Fibroblast of lung (primary cell): ENCODE measurements at regions not wholly inside any gene's neighbourhood (a gene's known extent, or its start where the extent isn't known, plus 50 kb on each side); places are given as distances from the start of the nearest gene placed in this dataset.

Experiments used
- CTCF ChIP-seq, 2 donors: IDR thresholded peaks in 1 of 2; conservative IDR thresholded peaks in 1 of 2; 1 replicate in 1 of 2; 2 replicates in 1 of 2; pipeline ENCODE4 v1.5.1; 2011 to 2012; ENCODE audit warnings: low read length in 2 of 2, control low read depth in 1 of 2, inconsistent platforms in 1 of 2, low read depth in 1 of 2, mild to moderate bottlenecking in 1 of 2
- EZH2 ChIP-seq: IDR thresholded peaks from 2 replicates; pipeline ENCODE4 v1.5.1; 2012; ENCODE audit warnings: low read length, control low read depth, mild to moderate bottlenecking; ENCODE audit errors: missing control alignments

GRCh38 chr22:22772883-22773282 lies 114.7 kb upstream of the IGLL5 start:
- TF ChIP-seq CTCF (conservative IDR thresholded peaks at IDR 0.05 in 1 of 2, IDR thresholded peaks at IDR 0.05 in 1 of 2; ENCODE audit: low read depth in 1 of 2, low read length in 2 of 2) (no peak), EZH2 (no peak)
